Gastroesophageal sphincter (tissue), 3 donors: ENCODE measurements at regions not wholly inside any gene's neighbourhood (a gene's known extent, or its start where the extent isn't known, plus 50 kb on each side); places are given as distances from the start of the nearest gene placed in this dataset.

Experiments
- CTCF ChIP-seq, 4 experiments: fragments of 200-600 bp in 2 of 4; fragments of 450-650 bp in 2 of 4; sonication (generic) in 1 of 4; IDR thresholded peaks; one replicate each; pipeline ENCODE4 v1.5.1; 2017 to 2019; ENCODE audit warnings: antibody characterized with exemption in 4 of 4, mild to moderate bottlenecking in 2 of 4, moderate library complexity in 2 of 4
- EP300 ChIP-seq: sonication (generic); formaldehyde crosslinking; IDR thresholded peaks from one replicate; pipeline ENCODE4 v1.6.1; 2017; ENCODE audit warnings: antibody characterized with exemption, mild to moderate bottlenecking
- POLR2A ChIP-seq, 2 donors: fragments of 450-650 bp; IDR thresholded peaks; one replicate each; pipeline ENCODE4 v1.6.1; 2017; ENCODE audit warnings: antibody characterized with exemption in 2 of 2, mild to moderate bottlenecking in 2 of 2, moderate library complexity in 1 of 2
- POLR2AphosphoS5 ChIP-seq: sonication (generic); formaldehyde crosslinking; IDR thresholded peaks from one replicate; pipeline ENCODE4 v1.6.1; 2017; ENCODE audit warnings: antibody characterized with exemption

GRCh38 chr11:121794671-121795141 lies 321.3 kb downstream of the BLID start:
- TF ChIP-seq CTCF (IDR thresholded peaks at IDR 0.05) (no peak), POLR2AphosphoS5 (no peak), POLR2A (IDR thresholded peaks at IDR 0.05) (no peak), EP300 (no peak)
